GM18867 (cell line): ENCODE measurements at regions not wholly inside any gene's neighbourhood (a gene's known extent, or its start where the extent isn't known, plus 50 kb on each side); places are given as distances from the start of the nearest gene placed in this dataset.

ENCODE experiments used
- ATAC-seq: cut with Tn5 transposase; IDR thresholded peaks from one replicate; pipeline ENCODE4 v1.9.1; 2021; ENCODE audit warnings: mild to moderate bottlenecking, moderate library complexity; ENCODE audit not compliant: unreplicated experiment

DNA sequence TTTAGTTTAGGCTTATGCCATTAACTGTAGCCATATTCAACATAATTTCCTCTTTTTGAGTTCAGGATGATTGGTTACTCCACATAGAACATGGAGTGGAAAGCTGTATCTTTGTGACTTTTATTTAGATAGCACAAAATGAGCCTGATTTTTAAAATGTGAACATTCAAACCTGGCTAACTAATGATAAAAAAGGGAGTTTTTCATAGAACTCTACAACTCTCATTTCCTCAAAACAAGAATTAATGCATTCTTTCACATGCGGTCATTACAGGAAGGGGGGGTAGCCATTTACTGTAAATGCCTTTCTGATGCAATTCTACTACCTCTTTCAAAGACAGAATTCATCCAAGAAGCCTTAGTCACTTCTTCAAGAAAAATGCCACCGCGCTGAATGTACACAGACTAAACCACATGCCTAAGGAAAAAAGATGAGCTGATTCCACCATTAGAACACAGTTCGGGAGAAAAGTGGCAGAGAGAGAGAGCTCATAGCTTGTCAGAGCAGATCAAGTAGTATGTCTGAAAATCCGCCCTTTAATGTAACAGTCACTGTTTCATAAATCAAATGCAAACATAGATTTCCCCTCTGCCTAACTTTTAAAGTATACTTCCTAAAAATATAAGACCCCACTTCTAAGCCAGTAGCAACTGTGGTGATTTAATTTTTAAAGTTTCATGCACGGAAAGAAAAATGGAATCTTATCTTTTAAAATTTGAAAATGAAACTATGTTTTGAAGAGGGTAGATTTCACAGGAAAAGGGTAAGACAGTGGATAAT is 226.4 kb upstream of the KLF14 start:
- no peak for ATAC-seq

- ATAC-seq, result peak; percentile 72
Observed at GRCh38 chr7:130961128-130961601, 227.2 kb upstream of the KLF14 start.

DNA sequence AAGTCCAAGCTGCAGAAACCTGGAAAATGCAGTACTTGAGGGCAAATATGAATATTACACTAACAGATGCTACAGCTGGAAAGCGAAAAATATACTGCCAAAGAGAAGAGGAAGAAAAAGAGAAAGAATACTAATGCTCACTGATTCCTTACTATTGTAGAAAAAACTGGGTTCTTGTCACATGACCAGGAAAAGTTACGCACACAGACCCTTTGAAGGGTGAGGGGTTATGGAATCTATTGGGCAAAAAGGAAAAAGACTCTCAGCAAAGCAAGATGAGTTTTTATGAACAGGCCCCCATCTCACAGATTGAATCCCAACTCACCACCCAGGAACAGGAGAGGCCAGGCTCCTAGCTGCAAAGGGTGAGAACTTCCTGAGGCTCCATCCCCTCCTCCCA is 228.1 kb upstream of the KLF14 start:
- no peak for ATAC-seq

DNA sequence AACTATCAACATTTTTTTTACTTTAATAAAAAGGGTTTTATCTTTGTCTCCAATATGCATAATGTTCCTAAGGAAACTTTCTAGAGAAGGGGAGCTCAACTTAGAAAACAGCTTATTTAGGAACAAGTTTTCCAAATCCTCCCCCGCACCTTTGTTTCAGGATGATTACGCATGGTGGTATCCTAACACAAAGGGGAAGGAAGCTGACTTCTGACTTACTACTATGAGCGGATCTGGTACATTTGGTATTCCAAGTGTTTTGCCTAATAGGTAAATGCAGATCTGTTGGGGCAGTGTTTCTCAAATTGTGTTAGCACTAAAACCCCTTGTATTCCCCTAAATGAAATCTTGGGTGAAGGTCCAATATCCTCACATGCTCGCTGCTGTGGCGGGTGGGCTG is 229.3 kb upstream of the KLF14 start:
- no peak for ATAC-seq

DNA sequence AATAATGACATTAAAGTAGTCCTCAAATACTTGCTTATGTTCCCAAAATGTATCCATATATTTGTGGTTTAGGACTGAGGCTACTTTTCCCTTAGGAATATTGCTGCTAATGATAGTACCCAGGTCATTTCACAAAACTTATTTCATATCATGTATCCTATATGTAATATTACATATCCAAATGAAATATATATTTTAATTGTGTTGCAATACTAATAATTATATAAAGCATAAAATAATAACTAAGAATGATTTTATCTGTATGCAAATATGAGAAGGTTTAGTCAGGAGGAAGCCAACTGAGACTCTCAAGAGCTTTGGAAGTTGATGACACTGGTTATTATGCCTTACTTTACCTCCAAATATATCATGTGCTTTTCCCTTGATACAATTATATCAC is 231.5 kb upstream of the KLF14 start:
- ATAC-seq, result no peak

GRCh38 chr7:130966246-130967009 is 232.4 kb upstream of the KLF14 start:
- ATAC-seq, result no peak

- no peak for ATAC-seq
Observed at GRCh38 chr7:130970196-130970595, 236.2 kb upstream of the KLF14 start.

DNA sequence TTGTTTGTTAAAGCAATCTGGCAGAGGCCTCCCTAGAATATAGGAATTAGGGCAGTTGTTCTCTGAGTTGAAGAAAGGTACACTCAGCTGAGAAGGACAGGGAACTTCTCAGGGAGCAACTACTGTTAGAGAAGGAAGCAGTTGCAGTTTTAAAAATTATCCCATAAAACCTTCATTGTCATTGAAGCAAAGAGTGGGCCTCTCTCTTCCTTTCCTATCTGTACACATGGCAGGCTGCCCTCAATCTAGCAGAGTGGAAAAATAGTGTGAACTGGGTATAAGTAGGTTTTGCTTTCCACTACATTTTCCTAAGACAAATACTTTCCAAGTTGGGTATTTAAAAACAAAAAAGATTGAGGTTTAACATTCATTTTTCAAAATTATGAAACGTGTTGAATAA is 236.7 kb upstream of the KLF14 start:
- ATAC-seq, result no peak

DNA sequence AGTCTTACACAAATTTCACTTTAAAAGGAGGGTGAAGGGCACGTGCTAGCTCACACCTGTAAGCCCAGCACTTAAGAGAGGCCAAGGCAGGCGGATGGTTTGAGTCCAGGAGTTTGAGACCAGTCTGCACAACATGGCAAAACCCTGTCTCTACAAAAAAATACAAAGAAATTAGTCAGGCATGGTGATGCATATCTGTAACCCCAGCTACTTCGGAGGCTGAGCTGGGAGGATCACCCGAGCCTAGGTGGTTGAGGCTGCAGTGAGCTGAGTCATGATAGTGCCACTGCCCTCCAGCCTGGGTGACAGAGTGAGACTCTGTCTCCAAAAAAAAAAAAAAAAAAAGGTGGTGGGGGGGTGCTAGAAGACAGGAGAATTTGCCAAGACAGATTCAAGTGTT is 237.3 kb upstream of the KLF14 start:
- no peak for ATAC-seq

- ATAC-seq, result no peak
Observed at GRCh38 chr7:130972201-130972600, 238.2 kb upstream of the KLF14 start.

GRCh38 chr7:130973637-130974036 is 239.6 kb upstream of the KLF14 start:
- no peak for ATAC-seq

DNA sequence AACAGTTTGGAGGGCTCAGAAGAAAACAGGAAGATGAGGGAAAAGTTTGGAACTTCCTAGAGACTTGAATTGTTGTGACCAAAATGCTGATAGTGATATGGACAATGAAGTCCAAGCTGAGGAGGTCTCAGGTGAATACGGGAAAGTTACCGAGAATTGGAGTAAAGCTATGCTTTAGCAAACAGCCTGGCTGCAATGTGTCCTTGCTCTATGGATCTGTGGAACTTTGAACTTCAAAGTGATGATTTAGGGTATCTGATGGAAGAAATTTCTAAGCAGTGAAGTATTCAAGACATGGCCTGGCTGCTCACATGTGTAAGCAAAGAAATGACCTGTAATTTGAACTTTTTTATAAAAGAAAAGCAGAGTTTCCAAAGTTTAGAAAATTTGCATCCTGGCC is 240.2 kb upstream of the KLF14 start:
- no peak for ATAC-seq

DNA sequence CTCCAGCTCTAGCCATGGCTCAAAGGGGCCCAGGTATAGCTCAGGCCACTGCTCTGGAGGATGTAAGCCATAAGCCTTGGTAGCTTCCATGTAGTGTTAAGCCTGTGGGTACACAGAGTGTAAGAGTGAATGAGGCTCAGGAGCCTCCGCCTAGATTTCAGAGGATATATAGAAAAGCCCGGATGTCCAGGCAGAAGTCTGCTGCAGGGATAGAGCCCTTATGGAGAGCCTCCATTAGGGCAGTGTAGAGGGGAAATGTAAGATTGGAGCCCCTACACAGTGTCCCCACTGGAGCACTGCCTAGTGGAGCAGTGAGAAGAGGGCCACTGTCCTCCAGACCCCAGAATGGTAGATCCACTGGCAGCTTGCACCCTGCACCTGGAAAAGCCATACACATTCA is 240.8 kb upstream of the KLF14 start:
- ATAC-seq, result no peak

- ATAC-seq, result no peak
Observed at GRCh38 chr7:130975731-130976130, 241.7 kb upstream of the KLF14 start.

GRCh38 chr7:130982160-130982638 is 248.2 kb upstream of the KLF14 start:
- ATAC-seq, result peak; percentile 60

DNA sequence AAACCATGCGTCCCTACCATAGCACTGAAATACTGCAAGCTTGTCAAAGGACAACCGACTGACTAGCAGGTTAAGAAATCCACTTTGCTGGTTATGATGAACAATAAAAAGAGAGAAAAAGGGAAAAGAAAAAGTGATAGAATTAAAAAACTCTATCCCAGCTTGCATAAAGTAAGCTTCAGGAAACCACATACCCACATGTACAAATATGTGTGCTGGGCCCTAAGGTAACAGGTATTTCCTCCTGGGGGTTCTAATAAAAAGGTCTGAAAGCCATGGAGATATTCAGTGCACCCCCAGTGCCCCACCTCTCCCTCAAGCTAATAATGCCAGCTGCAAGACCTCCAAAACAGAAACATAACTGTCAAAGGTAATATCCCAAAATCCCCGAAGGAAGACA is 248.6 kb upstream of the KLF14 start:
- no peak for ATAC-seq

GRCh38 chr7:130985361-130985760 is 251.4 kb upstream of the KLF14 start:
- no peak for ATAC-seq

- ATAC-seq, result no peak
Observed at GRCh38 chr7:130986261-130986690, 252.3 kb upstream of the KLF14 start.

DNA sequence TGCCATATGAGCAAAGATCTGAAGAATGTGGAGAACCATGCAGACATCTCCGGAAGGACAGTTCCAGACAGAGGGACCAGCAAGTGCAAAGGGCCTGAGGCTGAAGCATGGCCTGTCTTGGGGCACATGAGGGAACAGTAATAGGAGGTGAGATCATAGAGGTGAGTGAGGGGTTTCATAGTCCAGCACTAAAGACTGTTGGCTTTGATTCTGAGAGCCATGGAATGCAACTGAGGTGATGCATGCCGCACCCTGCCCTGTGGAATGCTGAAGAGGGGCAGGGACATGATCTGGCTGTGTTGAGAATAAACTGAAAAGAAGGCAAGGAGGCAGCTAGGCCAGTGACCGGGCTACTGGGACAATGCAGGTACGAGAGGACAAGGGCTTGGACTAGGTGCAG is 253.1 kb upstream of the KLF14 start:
- ATAC-seq, result no peak

- ATAC-seq, result no peak
Observed at GRCh38 chr7:130988443-130988842, 254.4 kb upstream of the KLF14 start.

- no peak for ATAC-seq
Observed at GRCh38 chr7:130989101-130989795, 255.2 kb upstream of the KLF14 start.
